Prostate gland (tissue), 2 donors: ENCODE measurements at regions not wholly inside any gene's neighbourhood (a gene's known extent, or its start where the extent isn't known, plus 50 kb on each side); places are given as distances from the start of the nearest gene placed in this dataset.

Source experiments
- DNase-seq: peaks from one replicate; pipeline ENCODE4 v3.0.0-alpha.2; 2019; ENCODE audit warnings: low spot score
- H3K27ac ChIP-seq, 2 donors: fragments of 200-600 bp; sonication (generic); 2 replicates each; pipeline ENCODE4 v1.5.1; 2017 to 2019
- H3K27me3 ChIP-seq: fragments of 200-600 bp; sonication (generic); replicated peaks from 2 replicates; pipeline ENCODE4 v1.5.1; 2019; ENCODE audit not compliant: insufficient read depth
- H3K36me3 ChIP-seq, 2 donors: fragments of 200-600 bp; sonication (generic); 1 replicate in 1 of 2; 2 replicates in 1 of 2; pipeline versions ENCODE4 v1.5.1 to v1.8.1; 2017 to 2019
- H3K4me1 ChIP-seq: fragments of 200-600 bp; sonication (generic); replicated peaks from 2 replicates; pipeline ENCODE4 v1.5.1; 2019
- H3K4me3 ChIP-seq, 2 donors: fragments of 200-600 bp; sonication (generic); 2 replicates each; pipeline ENCODE4 v1.5.1; 2017 to 2019
- H3K9me3 ChIP-seq: fragments of 200-600 bp; sonication (generic); 2 replicates; pipeline ENCODE4 v1.5.1; 2017
- CTCF ChIP-seq, 4 experiments: fragments of 200-600 bp in 2 of 4; fragments of 450-650 bp in 2 of 4; sonication (generic) in 2 of 4; IDR thresholded peaks; 1 replicate in 3 of 4; 2 replicates in 1 of 4; pipeline ENCODE4 v1.5.1; 2016 to 2019; ENCODE audit warnings: antibody characterized with exemption in 4 of 4, mild to moderate bottlenecking in 2 of 4, moderate library complexity in 2 of 4
- POLR2A ChIP-seq: fragments of 450-650 bp; IDR thresholded peaks from one replicate; pipeline ENCODE4 v1.6.1; 2016; ENCODE audit warnings: antibody characterized with exemption, mild to moderate bottlenecking
- POLR2AphosphoS5 ChIP-seq: sonication (generic); formaldehyde crosslinking; IDR thresholded peaks from one replicate; pipeline ENCODE4 v1.6.1; 2017; ENCODE audit warnings: antibody characterized with exemption
- WGBS: methylation state at CpG from one replicate; pipeline ENCODE4 v1.1.5; 2018; 5-methylcytosine and 5-hydroxymethylcytosine counted together
- intact Hi-C: fragments of 100-400 bp; cut with DNase I; formaldehyde crosslinking; loops from one replicate; pipeline ENCODE4 v1.14.2; 2022

GRCh38 chr17:55635253-55635914 lies 87.3 kb downstream of the TMEM100 start:
- no peaks in the 10 kb centered on the region for H3K4me1 ChIP-seq
- no peaks in the 10 kb centered on the region for H3K36me3 ChIP-seq
- H3K4me3 ChIP-seq = no peak overlapping the region
- intact Hi-C loops = no loop called here
- no peak for TF ChIP-seq POLR2AphosphoS5
- no peak for TF ChIP-seq POLR2A
- TF ChIP-seq CTCF (IDR thresholded peaks at IDR 0.05) = no peak
- H3K27ac ChIP-seq = no peak overlapping the region
- H3K9me3 ChIP-seq = no peaks in the 10 kb centered on the region
- WGBS = 23% methylated on average over 5 of the region's 5 CpGs
- H3K27me3 ChIP-seq = no peaks in the 10 kb centered on the region
- no peak for DNase-seq

GRCh38 chr17:55634702-55635101 lies 88.0 kb downstream of the TMEM100 start:
- Histone ChIP-seq H3K4me1 (no peaks in the 10 kb centered on the region), H3K27me3 (no peaks in the 10 kb centered on the region), H3K36me3 (no peaks in the 10 kb centered on the region), H3K4me3 (no peak overlapping the region), H3K9me3 (no peaks in the 10 kb centered on the region), H3K27ac (no peak overlapping the region)
- no peak for DNase-seq
- intact Hi-C loops = no loop called here
- 65% methylated on average over 3 of the region's 3 CpGs for WGBS
- no peak for TF ChIP-seq CTCF (IDR thresholded peaks at IDR 0.05)
- TF ChIP-seq POLR2A = no peak
- no peak for TF ChIP-seq POLR2AphosphoS5

DNA sequence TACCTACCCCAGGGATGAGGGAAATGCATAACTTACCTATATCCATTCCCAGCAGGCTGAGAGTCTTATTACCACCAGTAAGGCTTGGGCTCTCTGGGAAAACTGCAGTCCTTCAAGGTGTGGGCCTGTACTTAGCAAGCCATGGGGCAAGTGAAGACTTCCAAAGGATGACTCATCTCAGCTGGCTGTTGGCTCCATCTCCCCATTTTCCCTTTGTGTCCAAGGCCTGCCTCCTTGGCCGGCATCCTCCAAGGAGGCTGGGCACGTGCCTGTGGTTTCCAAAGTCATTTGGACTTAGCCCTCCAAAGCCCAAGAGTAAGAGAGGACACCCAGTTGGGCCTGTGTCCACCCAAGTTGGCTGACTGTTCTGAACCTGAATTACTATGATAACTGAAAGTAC lies 89.8 kb downstream of the TMEM100 start:
- no peaks in the 10 kb centered on the region for H3K27me3 ChIP-seq
- intact Hi-C loops = no loop called here
- H3K27ac ChIP-seq = no peak overlapping the region
- H3K4me3 ChIP-seq = no peak overlapping the region
- no peaks in the 10 kb centered on the region for H3K36me3 ChIP-seq
- no peaks in the 10 kb centered on the region for H3K4me1 ChIP-seq
- DNase-seq = no peak
- WGBS = 82% methylated on average over 2 of the region's 2 CpGs
- H3K9me3 ChIP-seq = no peaks in the 10 kb centered on the region
- no peak for TF ChIP-seq CTCF (IDR thresholded peaks at IDR 0.05)
- TF ChIP-seq POLR2AphosphoS5 = no peak
- TF ChIP-seq POLR2A = no peak

GRCh38 chr17:55632236-55632635 lies 90.4 kb downstream of the TMEM100 start:
- no peaks in the 10 kb centered on the region for H3K4me1 ChIP-seq
- WGBS = 82% methylated on average over 2 of the region's 2 CpGs
- no peak overlapping the region for H3K27ac ChIP-seq
- no peak overlapping the region for H3K4me3 ChIP-seq
- no peaks in the 10 kb centered on the region for H3K27me3 ChIP-seq
- no peaks in the 10 kb centered on the region for H3K36me3 ChIP-seq
- TF ChIP-seq CTCF (IDR thresholded peaks at IDR 0.05) (no peak), POLR2A (no peak), POLR2AphosphoS5 (no peak)
- no peaks in the 10 kb centered on the region for H3K9me3 ChIP-seq
- intact Hi-C loops = no loop called here
- no peak for DNase-seq

- no peaks in the 10 kb centered on the region for H3K9me3 ChIP-seq
- H3K36me3 ChIP-seq = no peaks in the 10 kb centered on the region
- no peak for DNase-seq
- WGBS = 81% methylated on average over 7 of the region's 7 CpGs
- no peak overlapping the region for H3K4me3 ChIP-seq
- TF ChIP-seq POLR2A (no peak), CTCF (IDR thresholded peaks at IDR 0.05) (no peak), POLR2AphosphoS5 (no peak)
- intact Hi-C loops = no loop called here
- H3K27ac ChIP-seq = no peak overlapping the region
- no peaks in the 10 kb centered on the region for H3K4me1 ChIP-seq
- H3K27me3 ChIP-seq = no peaks in the 10 kb centered on the region
Observed at GRCh38 chr17:55629995-55630394, 92.7 kb downstream of the TMEM100 start.
